NCI-H1694 treated with DMSO at 0.1 percent for 48 hours (cell line): ENCODE measurements at regions not wholly inside any gene's neighbourhood (a gene's known extent, or its start where the extent isn't known, plus 50 kb on each side); places are given as distances from the start of the nearest gene placed in this dataset.

Source experiments
- DNase-seq: peaks from one replicate; lab custom pipeline; 2025; lab: John Stamatoyannopoulos, UW

DNA sequence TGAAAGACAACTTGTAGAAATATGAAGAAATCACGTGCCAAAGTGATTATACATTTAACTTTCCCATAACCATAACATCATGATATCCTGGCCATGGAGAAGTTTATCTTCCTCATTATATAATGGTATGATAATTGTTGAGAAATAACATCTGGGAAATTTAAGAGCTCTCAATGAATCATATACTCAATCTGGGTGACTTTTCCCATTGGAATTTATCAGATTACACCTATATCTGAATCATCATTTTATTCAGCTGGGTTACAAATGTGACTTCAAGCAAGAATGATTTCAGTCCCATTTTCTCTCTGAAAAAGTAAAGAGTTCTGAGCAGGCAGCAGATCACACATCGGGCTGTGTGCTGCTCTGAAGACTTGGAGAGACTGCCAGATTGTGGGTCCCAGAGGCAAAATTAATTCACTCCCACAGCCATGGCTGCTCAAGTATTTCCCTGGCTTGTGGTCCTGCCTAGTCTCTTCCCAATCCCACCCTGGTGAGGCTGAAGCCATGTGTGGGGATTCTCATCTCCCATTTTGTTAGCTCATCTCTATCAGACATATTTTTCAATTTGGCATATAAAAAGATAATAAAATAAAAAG lies 278.0 kb downstream of the MRPL39 start:
- DNase-seq: no peak

DNA sequence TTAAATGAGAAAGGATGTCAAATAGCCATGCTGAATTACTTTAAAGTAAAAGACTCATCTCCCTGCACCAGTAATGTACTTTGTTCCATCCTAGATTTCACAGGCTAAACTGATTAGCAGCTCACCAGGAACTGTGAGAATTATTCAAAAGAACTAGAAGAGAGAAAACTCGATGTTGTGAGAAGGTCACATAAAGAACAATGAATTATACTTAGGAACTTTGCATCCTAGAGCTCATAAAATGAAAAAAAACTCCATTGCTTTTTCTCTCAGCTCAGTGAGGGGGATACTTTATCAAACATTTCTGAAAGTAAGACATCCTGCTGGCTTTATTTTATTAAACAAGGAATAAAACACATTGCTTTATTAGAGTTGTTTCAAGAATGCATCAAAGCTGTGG lies 278.5 kb downstream of the MRPL39 start:
- no peak for DNase-seq

DNA sequence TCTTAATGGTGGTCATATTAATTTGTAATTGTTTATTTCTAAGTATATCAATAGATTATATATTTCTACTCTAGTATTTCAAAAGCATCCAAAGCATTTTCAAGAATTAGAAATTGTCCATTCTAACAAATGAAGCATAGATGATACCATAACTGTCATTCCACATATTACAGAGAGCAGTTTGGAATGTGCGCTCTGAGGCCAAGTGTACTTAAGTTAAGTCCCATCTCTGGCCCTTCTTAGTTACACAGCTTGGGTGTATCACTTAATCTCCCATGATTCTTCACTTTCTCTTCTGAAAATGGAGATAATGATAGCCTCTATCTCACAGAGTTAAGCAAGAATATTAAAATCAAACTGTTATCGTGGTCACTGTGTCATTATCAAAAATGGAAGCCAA lies 281.1 kb downstream of the MRPL39 start:
- DNase-seq: no peak

DNA sequence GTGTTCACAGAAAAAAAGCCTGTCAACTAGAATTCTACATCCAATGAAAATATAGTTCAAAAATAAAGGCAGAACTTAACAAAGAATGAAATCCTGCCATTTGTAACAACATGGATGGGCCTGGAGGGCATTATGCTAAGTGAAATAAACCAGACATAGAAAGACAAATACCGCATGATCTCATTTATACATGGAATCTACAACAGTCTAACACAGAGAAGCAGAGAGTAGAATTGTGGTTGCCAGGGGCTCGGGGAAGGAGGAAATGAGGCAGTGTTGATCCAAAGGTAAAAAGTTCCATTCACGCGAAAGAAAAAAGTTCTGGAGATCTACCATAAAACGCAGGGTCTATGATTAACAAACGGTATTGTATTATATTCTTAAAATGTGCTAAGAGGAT lies 282.6 kb downstream of the MRPL39 start:
- no peak for DNase-seq

DNA sequence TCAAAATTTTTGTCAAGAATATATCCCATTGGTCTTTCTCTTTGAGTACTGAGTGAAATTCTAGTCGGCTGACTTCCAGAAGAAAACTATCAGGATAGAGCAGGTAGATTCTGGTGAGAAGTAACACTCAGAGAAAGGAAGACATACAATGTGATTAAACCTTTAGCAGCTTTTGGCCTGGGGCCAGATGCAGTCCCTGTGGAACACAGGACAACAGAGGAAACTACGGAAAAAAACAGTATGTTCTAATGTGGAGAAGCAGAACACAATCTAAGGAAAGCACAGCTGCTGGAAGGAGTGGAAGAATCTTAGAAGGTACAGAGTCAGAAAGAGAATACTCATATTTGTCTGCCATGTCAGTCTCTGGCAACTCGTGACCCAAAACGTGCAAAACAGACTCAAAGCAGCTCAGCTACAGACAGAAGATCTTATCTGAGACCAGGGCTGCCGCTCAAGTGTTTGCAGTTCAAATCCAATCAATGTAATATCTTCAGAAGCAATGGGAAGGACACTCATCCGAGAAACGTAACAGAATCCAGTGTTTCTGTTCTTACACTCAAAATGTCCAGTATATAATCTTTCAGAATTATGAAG lies 283.8 kb downstream of the MRPL39 start:
- no peak for DNase-seq

DNA sequence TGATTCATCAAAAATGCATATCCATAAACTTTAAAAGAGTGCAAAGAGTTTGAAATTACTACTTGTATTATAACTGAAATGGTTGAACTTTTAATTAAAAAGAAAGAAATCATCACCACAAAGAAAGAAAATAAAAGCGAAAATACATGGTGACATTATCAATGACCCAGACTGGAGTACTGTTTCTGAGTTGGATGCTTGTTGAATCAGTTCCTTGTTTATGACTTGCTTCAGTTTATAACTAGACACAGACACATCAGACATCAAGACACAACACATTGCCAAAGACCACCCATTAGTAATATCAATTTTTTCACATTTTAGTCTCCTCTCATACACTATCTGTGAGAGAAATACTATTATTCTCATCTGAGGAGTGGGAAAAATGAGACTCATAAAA lies 293.0 kb downstream of the MRPL39 start:
- DNase-seq: no peak

DNA sequence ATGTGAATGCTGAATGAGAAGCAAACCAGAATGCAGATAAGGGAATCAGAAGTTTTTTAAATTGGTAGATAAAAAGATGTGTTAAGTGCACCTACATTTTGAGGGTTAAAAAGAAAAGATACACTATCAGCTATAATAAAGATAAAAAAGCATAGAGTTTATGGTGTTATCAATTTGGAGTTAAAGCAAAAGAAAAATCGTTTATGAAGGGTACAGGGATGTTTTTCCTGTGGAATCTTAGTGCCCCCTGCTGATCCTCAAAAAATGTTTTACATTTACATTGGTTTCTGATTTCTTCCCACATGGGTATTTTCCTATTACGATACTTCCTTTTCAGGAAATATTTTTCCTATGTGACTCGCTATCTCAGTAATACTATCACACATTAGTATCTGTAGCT lies 293.5 kb downstream of the MRPL39 start:
- DNase-seq: peak; percentile 92

DNA sequence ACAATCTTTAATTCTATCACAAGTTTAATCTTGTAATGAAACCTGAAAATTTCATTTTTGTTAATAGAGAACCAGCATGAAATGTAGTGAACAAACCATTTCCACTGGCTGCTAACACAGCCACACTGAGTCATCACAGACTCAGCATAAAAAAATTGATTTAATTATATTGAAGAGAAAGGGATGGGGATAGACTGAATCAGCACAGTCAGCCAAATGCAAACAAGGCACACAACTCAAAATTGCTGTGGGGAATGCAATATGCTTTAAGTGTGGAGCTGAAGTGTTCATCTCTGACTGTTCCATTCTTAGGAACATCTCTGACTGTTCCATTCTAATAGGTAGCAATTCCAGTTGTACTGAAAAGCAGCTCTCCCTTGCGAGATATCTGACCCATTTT lies 299.8 kb downstream of the MRPL39 start:
- no peak for DNase-seq

DNA sequence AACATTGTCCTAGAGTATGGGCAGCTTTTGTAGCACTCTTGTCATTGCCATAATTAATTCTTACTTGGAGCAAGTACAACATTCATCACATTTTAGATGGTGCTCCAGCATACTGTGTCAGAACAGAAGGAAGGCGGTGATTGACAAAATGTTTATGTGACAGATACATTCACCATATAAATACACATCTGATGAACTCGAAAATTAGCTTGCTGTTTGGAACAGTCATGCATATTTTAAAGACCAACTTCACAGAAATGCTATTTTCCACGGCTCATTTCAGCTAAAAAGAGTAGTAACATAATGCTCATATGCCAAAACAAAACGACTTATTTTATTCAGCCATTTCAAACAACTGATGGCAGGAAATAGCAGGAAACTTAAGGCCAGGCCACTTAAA lies 302.7 kb downstream of the MRPL39 start:
- peak; percentile 49 for DNase-seq

DNA sequence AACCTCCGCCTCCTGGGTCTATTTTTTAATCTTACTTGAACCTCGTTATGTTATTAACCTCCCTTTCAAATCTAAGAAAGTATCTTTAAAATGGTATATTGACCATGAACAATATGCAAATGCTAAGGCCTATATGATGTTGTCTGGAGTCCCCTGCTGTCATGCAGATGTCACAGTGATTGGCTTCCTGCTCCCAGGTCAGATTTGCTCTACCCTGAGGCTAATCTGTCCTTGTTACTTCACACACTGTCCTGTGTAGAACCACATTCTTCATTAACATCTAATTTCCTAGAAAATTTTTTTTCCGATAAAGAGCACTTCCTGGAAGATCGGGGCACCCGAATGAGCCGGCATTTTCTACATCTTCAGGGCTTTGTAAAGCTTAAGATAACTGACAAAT lies 306.6 kb downstream of the MRPL39 start:
- no peak for DNase-seq

DNA sequence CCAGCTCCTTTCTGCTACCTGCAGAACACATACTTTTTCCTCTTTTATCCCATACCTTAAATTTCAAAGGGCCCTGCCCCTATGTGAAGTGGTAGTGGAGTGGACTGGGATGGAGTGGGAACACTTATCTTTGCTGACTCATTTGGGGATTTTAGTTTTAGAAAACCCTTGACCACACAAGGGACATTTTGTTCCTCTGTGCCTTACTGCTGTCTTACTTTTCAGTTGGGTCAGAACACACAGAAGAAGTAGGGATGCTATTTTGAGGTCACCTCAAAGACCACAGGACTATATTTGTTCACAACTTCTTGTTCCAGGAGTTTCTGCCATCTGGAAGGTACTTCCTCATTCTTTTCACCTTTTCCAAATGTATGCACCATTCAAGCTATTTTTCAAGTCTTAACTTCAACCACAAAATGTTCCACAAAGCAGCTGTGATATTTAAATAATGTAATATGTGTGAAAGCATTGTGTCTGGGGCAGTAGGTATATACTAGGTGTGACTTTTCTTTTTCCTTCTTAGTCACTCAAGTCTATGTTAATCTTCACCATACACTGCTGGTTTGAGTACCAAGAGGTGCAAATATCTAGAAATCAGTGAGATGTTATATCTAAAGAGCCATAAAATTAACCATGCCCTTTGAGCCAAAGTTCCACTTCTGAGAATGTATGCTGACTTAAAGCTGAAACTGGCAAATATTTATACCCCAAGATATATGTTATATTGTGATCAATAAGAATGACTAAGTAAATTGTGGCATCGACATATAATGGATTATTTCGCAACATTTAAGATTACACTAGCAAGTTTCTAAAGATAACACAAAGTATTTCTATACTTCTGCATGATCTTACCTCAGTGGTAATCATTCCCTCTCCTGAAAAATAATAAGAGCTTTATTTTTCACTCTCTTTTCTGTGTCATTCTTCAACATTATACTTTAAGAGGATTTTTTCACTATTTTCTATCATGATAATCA lies 308.5 kb downstream of the MRPL39 start:
- no peak for DNase-seq

DNA sequence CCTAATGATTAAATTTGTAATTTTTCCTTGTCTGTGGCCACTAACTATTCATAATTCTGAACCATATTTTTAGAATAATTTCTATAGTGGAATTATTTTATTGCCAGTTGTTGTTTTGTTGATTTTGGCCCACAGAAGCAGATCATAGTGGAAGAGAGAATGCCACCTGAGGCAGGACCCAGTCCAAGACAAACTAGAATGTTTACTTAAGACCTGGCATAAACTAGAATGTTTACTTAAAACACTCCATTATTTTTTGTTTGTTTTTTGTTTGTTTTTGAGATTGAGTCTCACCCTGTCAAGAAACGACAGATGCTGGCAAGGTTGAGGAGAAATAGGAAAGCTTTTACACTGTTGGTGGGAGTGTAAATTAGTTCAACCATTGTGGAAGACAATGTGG lies 310.2 kb downstream of the MRPL39 start:
- no peak for DNase-seq

DNA sequence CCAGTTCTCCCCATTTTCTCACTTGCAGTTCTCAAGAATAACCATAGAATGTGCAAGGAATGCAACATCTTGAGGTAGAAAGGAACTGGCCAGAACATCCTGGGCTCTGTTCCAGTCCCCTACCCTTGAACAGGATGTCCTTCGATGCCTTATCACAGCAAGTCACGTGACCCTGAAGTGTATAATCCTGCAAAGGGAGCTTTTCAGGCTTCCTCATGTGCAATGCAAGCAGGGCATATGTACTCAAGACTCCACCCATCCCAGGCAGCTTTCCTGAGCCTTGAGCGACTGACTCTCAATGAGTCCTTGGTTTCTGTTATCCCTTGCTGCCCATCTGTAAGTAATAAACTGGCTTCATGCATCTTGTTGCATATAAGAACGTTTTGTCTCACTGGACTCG lies 311.0 kb downstream of the MRPL39 start:
- DNase-seq: no peak

DNA sequence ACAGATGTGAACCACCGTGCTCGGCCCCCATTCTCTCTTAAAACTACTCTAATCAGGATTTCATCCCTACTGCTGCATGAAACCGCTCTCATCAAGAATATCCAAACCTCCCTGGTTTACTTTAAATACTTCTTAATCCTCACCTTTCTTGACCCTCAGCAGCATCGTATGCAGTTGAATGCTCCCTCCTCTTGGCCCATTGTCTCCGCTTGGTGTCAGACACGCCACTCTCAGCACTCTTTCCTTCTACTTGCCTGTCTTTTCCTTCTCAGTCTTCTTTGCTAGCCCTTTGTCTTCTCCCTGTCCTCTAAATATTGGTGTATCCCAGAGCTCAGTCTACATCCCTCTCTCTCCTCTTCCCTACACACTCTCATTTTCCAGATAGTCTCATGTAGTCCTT lies 314.9 kb downstream of the MRPL39 start:
- DNase-seq: no peak

DNA sequence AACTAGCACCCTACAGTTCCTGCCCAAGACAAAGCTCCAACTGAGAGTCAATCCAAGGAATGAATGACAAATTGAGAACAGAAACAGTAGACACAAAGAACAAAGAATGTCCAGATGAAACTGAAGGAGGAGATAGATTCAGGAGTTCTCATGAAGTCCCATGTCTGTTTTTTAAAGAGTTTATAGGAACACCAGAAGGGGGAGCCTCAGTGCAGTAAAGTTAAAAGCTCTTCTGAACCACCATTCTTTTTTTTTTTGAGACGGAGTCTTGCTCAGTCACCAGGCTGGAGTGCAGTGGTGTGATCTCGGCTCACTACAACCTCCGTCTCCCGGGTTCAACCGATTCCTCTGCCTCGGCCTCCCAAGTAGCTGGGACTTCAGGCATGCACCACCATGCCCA lies 323.6 kb downstream of the MRPL39 start:
- DNase-seq: peak; percentile 10

DNA sequence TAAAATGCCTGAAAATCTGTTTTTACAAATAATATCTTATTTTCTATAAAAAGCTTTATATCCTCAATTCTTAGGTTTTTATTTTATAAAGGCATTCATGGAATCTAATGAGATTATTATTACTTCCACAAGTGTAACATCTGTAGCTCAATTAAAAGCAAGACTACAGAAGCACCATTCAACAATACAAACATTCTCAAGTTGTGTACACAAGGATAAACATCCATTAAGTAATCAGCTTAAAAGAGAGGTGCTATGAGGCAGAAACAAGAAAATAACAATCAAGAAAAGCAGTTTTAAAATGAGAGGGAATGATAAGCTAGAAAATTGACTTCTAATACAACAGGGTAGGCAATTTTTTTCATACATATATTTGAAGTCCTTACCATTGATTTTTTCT lies 326.1 kb downstream of the MRPL39 start:
- DNase-seq: no peak

DNA sequence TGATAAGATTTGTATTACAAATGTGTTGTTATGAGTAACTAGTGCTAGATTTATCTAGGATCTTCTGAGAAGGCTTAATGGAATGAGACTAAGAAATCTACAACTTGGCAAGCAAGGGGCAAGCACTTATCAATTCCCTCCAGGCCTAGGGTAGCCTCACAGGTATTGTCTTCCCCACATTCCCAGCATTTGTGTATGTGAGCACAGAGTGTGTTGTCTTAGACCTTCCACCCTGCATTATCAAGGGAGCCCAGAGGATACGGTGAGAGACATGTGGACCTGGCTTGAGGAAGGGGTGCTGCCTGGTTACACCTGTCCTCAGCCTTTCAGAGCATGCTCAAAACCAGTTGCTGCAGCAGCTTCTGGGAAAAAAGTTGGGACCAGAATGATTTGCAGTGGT lies 327.2 kb downstream of the MRPL39 start:
- DNase-seq: no peak

DNA sequence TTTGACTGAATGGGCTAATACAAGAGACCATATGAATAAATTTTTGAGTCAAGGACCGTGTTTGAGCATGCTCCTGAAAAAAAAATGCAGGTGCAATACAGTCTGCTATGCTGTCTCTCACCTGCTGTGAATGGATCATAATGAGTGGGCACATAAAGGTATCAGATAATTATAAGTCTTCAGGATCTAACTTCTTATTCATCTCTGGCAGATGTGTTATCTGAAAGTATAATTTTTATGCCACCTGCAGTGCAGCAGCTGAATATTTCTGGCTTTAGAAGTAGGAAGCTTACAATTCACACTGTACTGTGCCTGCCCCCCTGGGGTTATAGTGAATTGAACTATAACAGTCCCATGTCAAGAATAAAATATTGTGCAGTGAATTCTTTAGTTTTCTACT lies 333.3 kb downstream of the MRPL39 start:
- no peak for DNase-seq

DNA sequence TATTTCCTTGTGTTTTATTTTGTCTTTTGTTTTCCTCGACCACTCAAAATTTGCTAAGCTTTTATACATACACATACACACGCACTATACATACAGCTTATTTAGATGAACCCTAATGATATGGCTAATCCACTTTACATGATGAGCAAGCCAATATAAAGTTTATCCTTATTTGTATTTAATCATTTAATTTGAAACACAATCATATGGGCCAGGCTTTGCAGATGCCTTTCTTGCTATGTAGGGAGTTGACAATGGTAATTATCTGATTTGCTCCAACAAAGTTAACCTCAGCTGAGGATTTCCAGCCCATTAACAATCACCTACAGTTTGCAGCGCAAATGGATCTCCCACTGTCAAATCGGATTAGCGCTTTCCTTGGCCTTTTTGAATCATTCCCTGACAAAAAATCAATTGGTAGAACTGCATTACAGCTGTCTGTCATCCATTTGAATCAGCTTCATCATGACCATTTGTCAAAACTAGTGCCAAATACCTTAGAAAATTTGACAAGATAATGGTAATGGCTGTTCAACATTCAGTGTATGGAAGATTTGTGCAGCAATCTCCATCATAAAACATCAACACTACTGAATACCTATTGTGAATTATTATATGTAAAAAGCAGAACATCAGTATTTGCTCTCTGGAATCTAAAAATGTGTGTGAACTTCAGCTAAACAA lies 352.6 kb downstream of the MRPL39 start:
- DNase-seq: no peak

DNA sequence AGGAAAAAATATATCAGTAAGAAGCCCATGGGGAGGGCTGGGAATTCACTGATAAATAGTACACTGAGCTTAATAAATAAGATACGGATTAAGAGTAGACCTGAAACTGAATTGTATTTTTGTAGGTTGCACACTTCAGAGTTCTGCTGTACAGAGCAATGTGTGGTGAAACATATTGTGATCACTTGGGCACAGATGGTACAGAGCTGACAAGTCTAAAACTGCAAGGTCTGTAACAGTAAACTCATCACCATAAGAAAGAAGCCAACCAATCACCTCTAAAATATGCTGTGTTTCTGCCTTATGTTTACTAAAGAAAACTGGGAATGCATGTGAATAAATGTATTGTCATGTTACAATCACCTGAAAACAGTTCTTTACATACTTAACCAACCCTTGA lies 360.7 kb downstream of the MRPL39 start:
- peak; percentile 79 for DNase-seq

DNA sequence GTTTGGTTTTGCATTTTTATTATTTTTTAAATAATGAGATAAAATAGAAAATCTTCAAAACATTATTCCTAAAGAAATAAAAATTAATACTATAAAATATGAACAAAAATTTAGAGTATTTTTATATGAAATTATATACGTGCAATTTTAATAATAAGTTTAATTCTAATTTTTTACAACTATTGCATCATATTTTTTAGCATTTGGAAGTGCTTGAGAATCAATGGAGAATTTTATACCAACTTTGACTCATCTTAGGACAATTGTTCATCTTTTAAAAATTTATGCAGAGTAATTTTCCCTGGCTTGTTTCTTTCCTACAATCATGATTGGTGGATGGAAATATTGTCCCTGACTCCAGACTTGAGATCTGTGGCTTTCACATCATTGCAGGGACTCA lies 362.5 kb downstream of the MRPL39 start:
- DNase-seq: no peak

DNA sequence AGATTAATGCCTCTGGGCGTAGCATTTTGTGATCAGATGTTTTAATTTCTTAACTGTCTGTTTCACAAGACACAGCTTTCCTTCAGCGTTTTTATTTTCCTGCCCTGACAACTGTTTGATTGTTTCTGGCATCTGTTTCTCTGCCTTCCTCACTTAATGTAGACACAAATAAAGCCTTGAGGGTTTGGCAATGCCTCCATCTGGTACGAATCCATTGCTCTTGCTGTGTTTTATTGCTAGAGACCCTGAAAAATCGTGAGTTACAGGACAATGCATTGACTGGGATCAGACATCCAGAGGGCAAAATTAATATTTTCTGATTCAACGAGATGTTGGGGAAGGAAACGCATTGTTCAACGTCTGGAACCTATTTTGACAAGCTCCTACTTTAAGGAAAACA lies 363.5 kb downstream of the MRPL39 start:
- DNase-seq: peak; percentile 20

DNA sequence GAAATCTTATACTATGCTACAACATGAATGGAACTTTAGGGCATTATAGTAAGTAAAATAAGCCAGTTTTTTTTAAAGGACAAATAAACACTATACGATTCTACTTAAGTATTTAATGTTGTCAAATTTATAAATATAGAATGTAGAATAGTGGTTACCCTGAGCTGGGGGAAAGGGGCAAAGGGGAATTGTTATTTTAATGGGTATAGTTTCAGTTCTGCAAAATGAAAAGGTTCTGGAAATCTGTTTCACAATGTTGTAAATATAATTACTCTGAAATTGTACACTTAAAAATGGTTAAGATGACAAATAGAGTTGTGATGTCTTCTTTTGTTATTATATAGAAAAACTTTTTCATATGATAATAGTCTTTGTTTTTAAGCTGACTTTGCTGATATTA lies 366.3 kb downstream of the MRPL39 start:
- no peak for DNase-seq
